Esophagus muscularis mucosa (tissue), 3 donors: ENCODE measurements at regions not wholly inside any gene's neighbourhood (a gene's known extent, or its start where the extent isn't known, plus 50 kb on each side); places are given as distances from the start of the nearest gene placed in this dataset.

Experiments
- POLR2A ChIP-seq: fragments of 450-650 bp; IDR thresholded peaks from one replicate; pipeline ENCODE4 v1.6.1; 2017; ENCODE audit warnings: antibody characterized with exemption, moderate library complexity, mild to moderate bottlenecking, low read depth
- TF ChIP-seq, protein P1 (sequence below), 3 experiments: fragments of 200-600 bp in 2 of 3; fragments of 450-650 bp in 1 of 3; sonication (generic) in 2 of 3; IDR thresholded peaks; one replicate each; pipeline ENCODE4 v1.5.1; 2017 to 2019; ENCODE audit warnings: antibody characterized with exemption in 3 of 3, mild to moderate bottlenecking in 2 of 3, moderate library complexity in 1 of 3

GRCh38 chrX:63282077-63282476, 69.1 kb downstream of the SPIN4 start:
- TF ChIP-seq, protein P1, sequence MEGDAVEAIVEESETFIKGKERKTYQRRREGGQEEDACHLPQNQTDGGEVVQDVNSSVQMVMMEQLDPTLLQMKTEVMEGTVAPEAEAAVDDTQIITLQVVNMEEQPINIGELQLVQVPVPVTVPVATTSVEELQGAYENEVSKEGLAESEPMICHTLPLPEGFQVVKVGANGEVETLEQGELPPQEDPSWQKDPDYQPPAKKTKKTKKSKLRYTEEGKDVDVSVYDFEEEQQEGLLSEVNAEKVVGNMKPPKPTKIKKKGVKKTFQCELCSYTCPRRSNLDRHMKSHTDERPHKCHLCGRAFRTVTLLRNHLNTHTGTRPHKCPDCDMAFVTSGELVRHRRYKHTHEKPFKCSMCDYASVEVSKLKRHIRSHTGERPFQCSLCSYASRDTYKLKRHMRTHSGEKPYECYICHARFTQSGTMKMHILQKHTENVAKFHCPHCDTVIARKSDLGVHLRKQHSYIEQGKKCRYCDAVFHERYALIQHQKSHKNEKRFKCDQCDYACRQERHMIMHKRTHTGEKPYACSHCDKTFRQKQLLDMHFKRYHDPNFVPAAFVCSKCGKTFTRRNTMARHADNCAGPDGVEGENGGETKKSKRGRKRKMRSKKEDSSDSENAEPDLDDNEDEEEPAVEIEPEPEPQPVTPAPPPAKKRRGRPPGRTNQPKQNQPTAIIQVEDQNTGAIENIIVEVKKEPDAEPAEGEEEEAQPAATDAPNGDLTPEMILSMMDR (IDR thresholded peaks at IDR 0.05): no peak
- TF ChIP-seq POLR2A: no peak
